Motor neuron (in vitro differentiated cells): ENCODE measurements at regions not wholly inside any gene's neighbourhood (a gene's known extent, or its start where the extent isn't known, plus 50 kb on each side); places are given as distances from the start of the nearest gene placed in this dataset.

Experiments
- ATAC-seq, 8 experiments: fragments of 200-7000 bp; cut with Tn5 transposase; replicated peaks in 6 of 8; 2 replicates each; pipeline ENCODE4 v1.8.0; 2021; ENCODE audit warnings: mild to moderate bottlenecking in 8 of 8, moderate library complexity in 8 of 8
- H3K27ac ChIP-seq, 2 donors: fragments of 250-450 bp; sonication (Bioruptor Pico); 2 replicates each; pipeline ENCODE4 v1.9.0; 2021; ENCODE audit warnings: antibody characterized with exemption in 2 of 2, mild to moderate bottlenecking in 2 of 2, moderate library complexity in 1 of 2
- H3K4me1 ChIP-seq, 2 donors: fragments of 250-450 bp; sonication (Bioruptor Pico); replicated peaks in 1 of 2; 2 replicates each; pipeline ENCODE4 v1.6.1; 2021; ENCODE audit warnings: antibody characterized with exemption in 2 of 2, mild to moderate bottlenecking in 2 of 2, moderate library complexity in 1 of 2
- H3K4me3 ChIP-seq, 5 donors: fragments of 250-450 bp; sonication (Bioruptor Pico); 2 replicates each; pipeline ENCODE4 v1.9.0; 2021; ENCODE audit warnings: antibody characterized with exemption in 5 of 5, mild to moderate bottlenecking in 5 of 5, moderate library complexity in 4 of 5
- WGBS, 10 experiments: fragments of 450-650 bp; shearing (Covaris generic); methylation state at CpG; one replicate each; pipeline ENCODE4 v1.0.0; 2022; 5-methylcytosine and 5-hydroxymethylcytosine counted together
- in situ Hi-C, 9 experiments: fragments of 400-800 bp; cut with MboI; loops; one replicate each; pipeline ENCODE4 v1.15.0; 2021; ENCODE audit warnings: low sequenced_read_pairs in 9 of 9, low pct_unique_long_range_greater_than_20kb in 2 of 9; ENCODE audit not compliant: unreplicated experiment in 9 of 9

DNA sequence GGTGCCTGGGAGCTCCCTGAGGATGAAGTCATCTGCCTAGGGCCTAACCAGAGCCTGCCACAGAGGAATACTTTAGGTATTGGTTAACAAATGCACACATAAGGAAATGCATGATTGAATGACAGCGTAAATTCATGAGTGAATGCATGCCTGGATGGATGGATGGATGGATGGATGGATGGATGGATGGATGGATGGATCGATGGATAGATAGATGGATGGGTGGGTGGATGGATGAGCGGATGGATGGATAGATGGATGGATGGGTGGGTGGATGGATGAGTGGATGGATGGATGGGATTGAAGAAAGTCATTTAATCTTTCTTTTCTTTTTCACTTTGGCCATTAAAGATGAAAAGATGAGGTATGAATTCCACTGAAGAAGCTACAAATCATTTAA, 111.9 kb upstream of the SIRPG start:
- no peaks in the 10 kb centered on the region for H3K4me1 ChIP-seq
- no peak overlapping the region for H3K4me3 ChIP-seq
- no peak for ATAC-seq
- no peak overlapping the region for H3K27ac ChIP-seq
- in situ Hi-C loops: loop anchor here in 4 of 9 experiments (25.0 kb wide), 3 partner anchors 257 to 693 kb away; partner anchors contain the start of gene SNRPB (in 2 of the 4)
- 13 to 100% (median 80%) methylated on average over 1 to 3 of the region's 3 CpGs; no CpG with 5 or more reads in 3 of the 10 experiments for WGBS, 10 experiments

DNA sequence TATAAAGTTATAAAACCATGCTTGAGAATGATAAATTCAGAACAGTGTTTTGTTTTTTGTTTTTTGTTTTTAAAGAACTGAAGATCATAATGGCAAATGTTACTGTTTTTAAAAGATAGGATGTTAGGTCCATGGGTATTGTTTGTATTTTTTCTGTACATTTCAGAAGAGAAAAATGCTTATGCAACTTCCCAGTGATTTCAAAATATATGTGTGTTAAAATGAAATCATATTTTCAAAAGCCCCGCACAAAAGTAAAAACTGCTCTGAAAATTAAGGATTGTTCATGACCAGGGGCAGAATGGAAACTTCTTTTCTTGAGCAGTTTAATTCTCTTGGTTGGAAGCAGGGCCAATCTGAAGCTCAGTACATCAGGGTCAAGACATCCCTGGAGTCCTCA, 109.2 kb upstream of the SIRPG start:
- in situ Hi-C loops: loop anchor here in 4 of 9 experiments (25.0 kb wide), 3 partner anchors 254 to 696 kb away; partner anchors contain the start of gene SNRPB (in 2 of the 4)
- Histone ChIP-seq H3K4me1 (no peaks in the 10 kb centered on the region), H3K4me3 (no peak overlapping the region), H3K27ac (no peak overlapping the region)
- WGBS, 10 experiments: 78 to 100% (median 100%) methylated on average over 1 of the region's 1 CpG; no CpG with 5 or more reads in 1 of the 10 experiments
- no peak for ATAC-seq

DNA sequence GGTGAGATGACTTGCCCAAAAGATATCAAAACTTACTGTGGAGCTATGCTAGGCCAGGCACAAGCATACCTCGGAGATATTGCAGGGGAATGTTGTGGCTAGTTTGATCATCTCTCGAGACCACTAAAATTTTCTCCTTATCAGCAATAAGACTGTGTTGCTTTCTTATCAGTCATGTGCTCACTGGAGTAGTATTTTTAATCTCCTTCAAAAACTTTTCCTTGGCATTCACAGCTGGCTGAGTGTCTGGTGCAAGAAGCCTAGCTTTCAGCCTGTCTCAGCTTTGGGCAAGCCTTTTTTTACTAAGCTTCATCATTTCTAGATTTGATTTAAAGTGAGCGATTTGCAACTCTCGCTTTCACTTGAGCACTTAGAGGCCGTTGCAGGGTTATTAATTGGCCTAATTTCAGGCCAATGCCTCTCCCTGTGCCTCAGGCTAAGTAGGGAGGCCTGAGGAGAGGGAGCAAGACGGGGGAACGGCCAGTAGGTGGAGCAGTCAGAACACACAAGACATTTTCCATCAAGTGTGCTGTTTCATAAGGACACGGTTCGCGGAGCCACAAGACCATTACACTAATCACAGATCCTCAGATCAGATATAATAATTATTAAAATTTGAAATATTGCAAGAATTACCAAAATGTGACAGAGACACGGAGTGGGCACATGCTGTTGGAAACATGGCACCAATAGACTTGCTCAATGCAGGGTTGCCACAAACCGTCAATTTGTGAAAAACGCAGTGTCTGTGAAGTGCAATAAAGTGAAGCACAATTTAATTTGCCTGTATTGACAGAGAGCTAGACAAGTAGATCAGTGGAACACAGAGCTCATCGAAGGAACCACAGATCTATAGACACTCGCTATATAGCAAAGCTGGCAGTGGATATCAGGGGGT, 106.8 kb upstream of the SIRPG start:
- H3K4me3 ChIP-seq: no peak overlapping the region
- WGBS, 10 experiments: 17 to 60% (median 29%) methylated on average over 3 to 13 of the region's 15 CpGs
- H3K4me1 ChIP-seq: no peaks in the 10 kb centered on the region
- in situ Hi-C loops: loop anchor here in 4 of 9 experiments (25.0 kb wide), 3 partner anchors 252 to 698 kb away; partner anchors contain the start of gene SNRPB (in 2 of the 4)
- H3K27ac ChIP-seq: no peak overlapping the region
- peak; percentile 94 to 99 (median 98) for ATAC-seq

DNA sequence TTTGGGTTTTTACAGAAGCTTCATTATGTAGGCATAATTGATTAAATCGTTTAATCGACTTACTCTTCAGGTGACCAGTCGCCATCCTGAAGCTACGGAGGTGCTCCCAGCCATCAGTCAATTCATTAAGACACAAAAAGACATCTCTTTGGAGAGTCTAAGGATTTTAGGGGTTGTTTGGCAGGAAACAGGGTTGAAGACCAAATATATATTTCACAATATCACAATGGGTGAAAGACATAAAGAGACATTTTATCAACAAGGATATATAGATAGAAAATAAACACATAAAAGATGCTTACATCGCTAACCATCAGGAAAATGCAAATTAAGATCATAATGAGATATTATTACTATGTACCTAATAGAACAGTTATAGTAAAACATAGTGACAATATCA, 104.0 kb upstream of the SIRPG start:
- no peaks in the 10 kb centered on the region for H3K4me1 ChIP-seq
- no peak overlapping the region for H3K27ac ChIP-seq
- in situ Hi-C loops: loop anchor here in 4 of 9 experiments (25.0 kb wide), 3 partner anchors 249 to 701 kb away; partner anchors contain the start of gene SNRPB (in 2 of the 4)
- WGBS, 10 experiments: 74 to 88% (median 80%) methylated on average over 1 to 5 of the region's 5 CpGs; no CpG with 5 or more reads in 1 of the 10 experiments
- no peak for ATAC-seq
- H3K4me3 ChIP-seq: no peak overlapping the region

DNA sequence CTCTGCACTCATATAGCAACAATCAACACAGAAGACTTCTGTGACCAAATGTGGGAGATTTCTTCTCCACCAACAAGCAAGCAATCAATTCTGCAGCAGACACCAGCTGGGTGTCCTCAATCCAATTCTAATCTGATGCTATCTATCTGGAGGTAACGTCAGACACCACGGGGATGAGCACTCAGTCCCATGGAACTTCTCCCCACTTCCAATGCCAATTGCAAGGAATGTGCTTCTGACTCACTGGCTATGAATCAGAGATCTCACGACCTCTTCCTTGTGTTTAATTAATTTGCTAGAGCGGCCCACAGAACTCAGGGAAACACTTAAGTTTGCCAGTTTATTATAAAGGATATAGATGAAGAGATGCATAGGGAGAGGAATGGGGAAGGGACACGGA, 103.5 kb upstream of the SIRPG start:
- WGBS, 10 experiments: 3 to 81% (median 63%) methylated on average over 1 to 5 of the region's 5 CpGs; no CpG with 5 or more reads in 1 of the 10 experiments
- no peak overlapping the region for H3K4me3 ChIP-seq
- H3K4me1 ChIP-seq: no peaks in the 10 kb centered on the region
- peak in 3 of 8 experiments; percentile 39 to 68 (median 55) for ATAC-seq
- in situ Hi-C loops: loop anchor here in 4 of 9 experiments (25.0 kb wide), 3 partner anchors 249 to 701 kb away; partner anchors contain the start of gene SNRPB (in 2 of the 4)
- H3K27ac ChIP-seq: no peak overlapping the region

DNA sequence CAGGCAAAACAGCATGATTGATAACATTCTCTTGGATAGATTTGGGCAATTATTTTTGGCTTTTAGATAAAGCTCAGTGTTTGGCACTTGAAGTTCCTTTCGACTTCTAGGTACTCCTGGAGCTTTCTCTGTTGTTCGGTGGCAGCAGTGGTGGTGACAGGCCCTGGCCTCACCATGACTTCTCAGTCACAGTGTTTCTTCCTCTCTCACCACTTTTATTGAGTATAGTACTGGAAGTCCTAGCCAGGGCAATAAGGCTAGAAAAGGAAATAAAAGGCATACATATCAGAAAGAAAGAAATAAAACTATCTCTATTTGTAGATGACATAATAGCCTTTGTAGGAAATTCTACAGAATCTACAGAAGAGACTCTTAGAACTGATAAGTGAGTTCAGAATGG, 101.2 kb upstream of the SIRPG start:
- no peak overlapping the region for H3K27ac ChIP-seq
- no peaks in the 10 kb centered on the region for H3K4me1 ChIP-seq
- no peak overlapping the region for H3K4me3 ChIP-seq
- ATAC-seq: no peak
- in situ Hi-C loops: loop anchor here in 4 of 9 experiments (25.0 kb wide), 3 partner anchors 246 to 704 kb away; partner anchors contain the start of gene SNRPB (in 2 of the 4)
- 13 to 89% (median 80%) methylated on average over 1 to 2 of the region's 2 CpGs; no CpG with 5 or more reads in 1 of the 10 experiments for WGBS, 10 experiments

DNA sequence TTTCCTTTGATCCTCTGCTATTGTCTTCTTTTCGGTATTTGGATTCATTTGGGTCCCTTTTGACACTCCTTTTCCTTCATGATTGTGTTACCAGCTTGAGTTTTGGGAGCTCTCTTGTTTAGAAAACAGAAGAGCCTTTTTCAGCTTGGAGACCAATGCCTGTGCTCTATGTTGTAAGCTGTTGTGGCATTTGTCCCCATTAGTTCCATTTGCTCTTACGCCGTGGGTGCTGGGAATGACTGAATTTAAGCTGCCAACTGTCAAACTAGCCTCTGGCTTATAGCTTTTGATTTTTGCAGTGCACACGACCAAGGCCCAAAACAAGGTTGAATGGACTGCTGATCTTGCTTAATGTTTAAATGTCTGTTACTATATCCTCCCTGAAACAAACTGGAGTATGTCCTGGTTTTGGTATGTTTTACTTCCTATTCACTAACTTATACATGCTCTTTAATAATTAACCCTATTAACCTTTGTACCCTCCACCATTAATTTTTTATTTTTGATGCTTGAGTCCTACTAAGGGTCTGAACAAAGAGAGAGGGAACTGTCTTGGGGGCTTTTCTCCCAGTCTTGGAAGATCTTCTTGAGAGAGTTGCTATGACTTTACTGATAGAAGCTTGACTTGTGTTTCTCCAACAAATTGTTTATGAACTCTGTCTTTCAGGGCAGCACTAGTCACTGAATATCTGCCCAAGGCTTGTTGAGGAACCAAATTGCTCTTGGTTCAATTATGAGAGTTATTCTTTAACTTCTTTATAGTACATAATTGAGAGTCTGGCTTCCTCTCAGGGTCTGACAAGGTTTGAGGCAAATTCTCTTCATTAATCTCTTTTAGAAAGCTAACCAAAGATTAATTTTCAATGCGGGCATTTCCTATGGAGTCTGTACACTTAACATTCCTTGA, 100.3 kb upstream of the SIRPG start:
- no peak overlapping the region for H3K27ac ChIP-seq
- no peak overlapping the region for H3K4me3 ChIP-seq
- in situ Hi-C loops: loop anchor here in 4 of 9 experiments (25.0 kb wide), 3 partner anchors 246 to 704 kb away; partner anchors contain the start of gene SNRPB (in 2 of the 4)
- ATAC-seq: no peak
- no peaks in the 10 kb centered on the region for H3K4me1 ChIP-seq
- whole genome bisulfite sequencing, 10 experiments: 36 to 78% (median 61%) methylated on average over 2 to 5 of the region's 5 CpGs

DNA sequence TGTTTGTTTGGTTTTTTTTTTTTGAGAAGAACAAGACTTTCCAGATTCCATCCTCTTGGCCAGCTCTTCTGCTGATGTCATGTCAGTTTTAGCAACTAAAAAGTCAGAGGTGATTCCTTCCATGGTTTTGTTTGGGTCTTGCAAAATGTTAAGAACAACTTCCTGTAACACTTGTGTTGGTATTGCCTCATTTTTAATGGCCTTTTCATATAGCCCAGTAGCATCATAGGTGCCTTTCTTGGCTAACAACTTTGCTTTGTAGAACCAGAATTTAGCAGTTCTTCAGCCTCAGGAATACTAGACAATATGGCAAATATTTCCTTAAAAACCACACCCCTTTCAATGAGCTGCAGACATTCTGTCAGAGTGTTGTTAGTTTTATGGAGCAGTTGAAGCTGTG, 99.5 kb upstream of the SIRPG start:
- H3K4me1 ChIP-seq: no peaks in the 10 kb centered on the region
- no peak overlapping the region for H3K4me3 ChIP-seq
- ATAC-seq: peak in 1 of 8 experiments; percentile 37
- in situ Hi-C loops: loop anchor here in 4 of 9 experiments (25.0 kb wide), 3 partner anchors 245 to 705 kb away; partner anchors contain the start of gene SNRPB (in 2 of the 4)
- H3K27ac ChIP-seq: no peak overlapping the region

DNA sequence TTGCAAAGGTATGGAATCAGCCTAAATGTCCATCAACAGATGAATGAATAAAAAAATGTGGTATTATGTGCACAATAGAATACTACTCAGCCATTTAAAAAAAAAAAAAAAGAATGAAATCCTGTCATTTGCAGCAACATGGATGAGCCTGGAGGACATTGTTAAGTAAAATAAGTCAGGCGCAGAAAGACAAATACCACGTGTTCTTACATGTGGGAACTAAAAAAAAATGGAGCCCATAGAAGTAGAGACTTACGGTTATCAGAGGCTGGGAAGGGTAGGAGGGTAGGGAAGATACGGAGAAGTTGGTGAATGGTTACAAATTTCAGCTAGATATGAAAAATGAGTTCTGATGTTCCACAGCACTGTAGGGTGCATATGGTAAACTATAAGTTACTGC, 97.2 kb upstream of the SIRPG start:
- Histone ChIP-seq H3K27ac (no peak overlapping the region), H3K4me1 (no peaks in the 10 kb centered on the region), H3K4me3 (no peak overlapping the region)
- 34 to 92% (median 60%) methylated on average over 3 to 4 of the region's 4 CpGs; no CpG with 5 or more reads in 1 of the 10 experiments for WGBS, 10 experiments
- ATAC-seq: no peak
- in situ Hi-C loops: loop anchor here in 4 of 9 experiments (25.0 kb wide), 3 partner anchors 242 to 708 kb away; partner anchors contain the start of gene SNRPB (in 2 of the 4)

DNA sequence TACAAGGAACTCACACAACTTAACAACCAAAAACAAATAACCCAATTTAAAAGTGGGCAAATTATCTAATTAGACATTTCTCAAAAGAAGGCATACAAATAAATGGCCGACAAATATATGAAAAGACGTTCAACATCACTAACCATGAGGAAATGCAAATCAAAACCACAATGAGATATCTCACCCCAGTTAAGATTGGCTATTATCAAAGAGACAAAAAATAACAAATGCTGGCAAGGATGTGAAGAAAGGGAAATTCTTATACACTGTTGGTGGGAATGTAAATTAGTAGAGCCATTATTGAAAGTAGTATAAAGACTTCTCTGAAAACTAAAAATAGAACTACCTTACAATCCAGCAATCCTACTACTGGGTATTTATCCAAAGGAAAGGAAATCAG, 96.7 kb upstream of the SIRPG start:
- Histone ChIP-seq H3K4me3 (no peak overlapping the region), H3K4me1 (no peaks in the 10 kb centered on the region), H3K27ac (no peak overlapping the region)
- no peak for ATAC-seq
- in situ Hi-C loops: loop anchor here in 4 of 9 experiments (25.0 kb wide), 3 partner anchors 242 to 708 kb away; partner anchors contain the start of gene SNRPB (in 2 of the 4)
- 41 to 89% (median 60%) methylated on average over 2 of the region's 2 CpGs; no CpG with 5 or more reads in 1 of the 10 experiments for WGBS, 10 experiments

DNA sequence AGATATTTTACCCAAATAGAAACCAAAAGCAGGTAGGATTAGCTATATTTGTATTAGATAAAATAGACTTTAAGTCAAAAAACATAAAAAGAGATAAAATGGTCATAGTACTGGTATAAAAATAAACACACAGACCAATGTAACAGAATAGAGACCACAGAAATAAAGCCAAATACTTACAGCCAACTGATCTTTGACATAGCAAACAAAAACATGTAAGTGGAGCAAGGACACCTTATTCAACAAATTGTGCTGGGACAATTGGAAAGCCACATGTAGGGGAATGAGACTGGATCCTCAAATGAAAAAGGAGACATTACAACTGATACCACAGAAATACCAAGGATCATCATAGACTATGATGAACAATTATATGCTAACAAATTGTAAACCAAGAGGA, 94.5 kb upstream of the SIRPG start:
- no peaks in the 10 kb centered on the region for H3K4me1 ChIP-seq
- in situ Hi-C loops: loop anchor here in 4 of 9 experiments (25.0 kb wide), 3 partner anchors 240 to 710 kb away; partner anchors contain the start of gene SNRPB (in 2 of the 4)
- H3K4me3 ChIP-seq: no peak overlapping the region
- no peak for ATAC-seq
- no peak overlapping the region for H3K27ac ChIP-seq

DNA sequence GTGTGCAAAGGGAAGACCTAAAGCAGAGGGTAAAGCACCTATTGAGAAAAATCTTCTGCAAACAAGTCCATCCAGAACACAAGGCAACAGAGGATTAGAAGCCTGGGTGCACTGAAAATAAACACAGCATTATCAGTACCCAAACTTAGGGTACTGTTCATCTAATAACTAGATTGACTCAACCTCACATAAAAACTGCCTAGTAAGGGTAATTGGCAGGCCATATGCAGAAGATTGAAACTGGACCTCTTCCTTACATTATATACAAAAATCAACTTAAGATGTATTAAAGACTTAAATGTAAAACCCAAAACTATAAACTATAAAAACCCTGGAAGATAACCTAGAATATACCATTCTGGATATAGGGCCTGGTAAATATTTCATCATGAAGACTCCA, 91.2 kb upstream of the SIRPG start:
- in situ Hi-C loops: no loop called here
- ATAC-seq: no peak
- H3K27ac ChIP-seq: no peak overlapping the region
- H3K4me3 ChIP-seq: no peak overlapping the region
- no peaks in the 10 kb centered on the region for H3K4me1 ChIP-seq
